ENCODE measurements at regions not wholly inside any gene's neighbourhood (a gene's known extent, or its start where the extent isn't known, plus 50 kb on each side); places are given as distances from the start of the nearest gene placed in this dataset.

DNA sequence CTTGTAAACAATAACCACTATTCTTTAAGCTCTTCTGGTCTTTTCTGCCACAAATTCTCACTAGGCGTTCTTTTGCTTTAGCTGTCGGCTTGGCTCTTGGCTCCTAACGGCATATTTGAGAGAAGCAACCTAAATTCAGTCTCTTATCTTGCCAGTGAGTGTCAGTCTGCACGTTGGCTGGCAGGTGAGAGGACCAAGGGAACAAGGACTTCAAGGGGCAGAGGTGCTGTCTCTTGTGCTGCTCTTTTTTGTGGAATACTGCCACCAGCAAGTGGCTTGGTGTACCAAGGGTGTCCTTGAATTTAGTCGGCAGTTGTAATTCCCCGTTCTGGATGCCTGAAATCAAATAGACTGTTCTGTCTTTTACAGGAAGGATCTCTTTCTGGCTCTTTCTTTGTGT is 77.8 kb upstream of the SLC4A4 start:
- no peaks in the 10 kb centered on the region for H3K9me3 ChIP-seq
- no peak overlapping the region for H3K27ac ChIP-seq
- peaks cover 9% of the 10 kb centered on the region for H3K4me1 ChIP-seq
- DNase-seq: no peak
- WGBS, 2 donors: 34 to 49% methylated on average over 6 of the region's 6 CpGs
- no peak for TF ChIP-seq CTCF (IDR thresholded peaks at IDR 0.05)
- no peak for TF ChIP-seq POLR2A (IDR thresholded peaks at IDR 0.05)
- H3K36me3 ChIP-seq (ENCODE audit: low read depth, missing control alignments): no peaks in the 10 kb centered on the region
- intact Hi-C loops (cut with DNase I; ENCODE audit: low total_unique reads): no loop called here
- H3K27me3 ChIP-seq: no peaks in the 10 kb centered on the region
- H3K4me3 ChIP-seq: no peak overlapping the region

DNA sequence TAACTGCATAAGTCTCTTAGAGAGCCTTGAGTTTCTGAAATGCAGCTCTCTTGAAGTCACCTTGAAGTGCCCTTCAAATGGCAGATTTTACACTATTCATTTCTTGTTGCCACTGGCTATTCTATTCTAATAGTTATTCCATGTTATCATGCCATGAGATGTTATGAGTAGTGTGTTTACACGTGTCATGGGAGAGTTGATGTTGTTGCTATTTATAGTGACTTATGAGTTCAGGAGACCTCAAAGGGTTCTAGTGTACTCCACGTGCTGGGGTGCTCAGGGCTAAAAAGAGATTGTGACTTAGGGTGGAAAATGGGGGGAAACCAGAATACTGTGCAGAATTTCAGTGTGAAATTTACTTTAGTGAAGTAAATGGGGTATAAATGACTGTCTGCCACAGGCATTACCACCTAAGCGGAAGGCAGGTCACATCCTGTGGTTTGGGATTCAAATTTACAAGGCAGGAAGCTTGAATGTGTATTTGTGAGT is 77.1 kb upstream of the SLC4A4 start:
- no peak for DNase-seq
- Histone ChIP-seq H3K27ac (no peak overlapping the region), H3K4me3 (no peak overlapping the region)

GRCh38 chr4:71262161-71262560 is 76.7 kb upstream of the SLC4A4 start:
- no peak overlapping the region for H3K4me3 ChIP-seq
- peaks cover 9% of the 10 kb centered on the region for H3K4me1 ChIP-seq
- H3K27me3 ChIP-seq: no peaks in the 10 kb centered on the region
- intact Hi-C loops (cut with DNase I; ENCODE audit: low total_unique reads): no loop called here
- WGBS, 2 donors: 83 to 87% methylated on average over 3 of the region's 3 CpGs
- no peak overlapping the region for H3K27ac ChIP-seq
- H3K36me3 ChIP-seq (ENCODE audit: low read depth, missing control alignments): no peaks in the 10 kb centered on the region
- DNase-seq: no peak
- TF ChIP-seq CTCF (IDR thresholded peaks at IDR 0.05) (no peak), POLR2A (IDR thresholded peaks at IDR 0.05) (no peak)
- no peaks in the 10 kb centered on the region for H3K9me3 ChIP-seq

More for the DNA sequence above, 77.1 kb upstream of the SLC4A4 start:
- 63 to 82% methylated on average over 3 of the region's 3 CpGs for WGBS, 2 donors
- TF ChIP-seq POLR2A (IDR thresholded peaks at IDR 0.05): no peak
- no peak for TF ChIP-seq CTCF (IDR thresholded peaks at IDR 0.05)
- no peaks in the 10 kb centered on the region for H3K36me3 ChIP-seq (ENCODE audit: low read depth, missing control alignments)
- H3K27me3 ChIP-seq: no peaks in the 10 kb centered on the region
- H3K9me3 ChIP-seq: no peaks in the 10 kb centered on the region
- intact Hi-C loops (cut with DNase I; ENCODE audit: low total_unique reads): no loop called here
- H3K4me1 ChIP-seq: peaks cover 9% of the 10 kb centered on the region

- Histone ChIP-seq H3K27me3 (no peaks in the 10 kb centered on the region), H3K27ac (no peak overlapping the region), H3K9me3 (no peaks in the 10 kb centered on the region), H3K4me1 (peaks cover 1% of the 10 kb centered on the region), H3K4me3 (no peak overlapping the region), H3K36me3 (ENCODE audit: low read depth, missing control alignments) (no peaks in the 10 kb centered on the region)
- DNase-seq: no peak
- TF ChIP-seq CTCF (IDR thresholded peaks at IDR 0.05): no peak
- TF ChIP-seq POLR2A (IDR thresholded peaks at IDR 0.05): no peak
- WGBS, 2 donors: 91 to 92% methylated on average over 5 of the region's 5 CpGs
- intact Hi-C loops (cut with DNase I; ENCODE audit: low total_unique reads): no loop called here
These were observed 72.6 kb upstream of the SLC4A4 start for GRCh38 chr4:71266090-71266794.

DNA sequence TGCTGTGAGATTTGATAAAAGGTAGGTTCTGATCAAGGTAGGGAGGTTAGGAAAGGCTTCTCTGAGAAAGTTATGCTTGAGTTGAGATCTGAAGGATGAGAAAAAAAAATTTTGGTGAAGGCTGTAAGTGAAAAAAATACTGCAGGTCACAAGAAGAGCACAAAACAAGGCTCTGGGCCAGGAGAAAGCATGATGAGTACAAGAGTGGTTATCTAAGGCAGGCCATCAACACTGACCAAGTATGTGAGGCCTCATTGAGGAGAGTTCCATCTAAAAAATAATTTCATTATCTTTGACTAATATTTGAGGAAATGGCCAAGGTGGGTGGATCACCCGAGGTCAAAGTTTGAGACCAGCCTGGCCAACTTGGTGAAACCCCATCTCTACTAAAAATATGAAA is 71.6 kb upstream of the SLC4A4 start:
- TF ChIP-seq POLR2A (IDR thresholded peaks at IDR 0.05) (no peak), CTCF (IDR thresholded peaks at IDR 0.05) (no peak)
- no peak overlapping the region for H3K4me3 ChIP-seq
- no peak overlapping the region for H3K27ac ChIP-seq
- no peak for DNase-seq
- no peaks in the 10 kb centered on the region for H3K27me3 ChIP-seq
- no peaks in the 10 kb centered on the region for H3K9me3 ChIP-seq
- H3K4me1 ChIP-seq: no peaks in the 10 kb centered on the region
- 89 to 100% methylated on average over 1 of the region's 1 CpG for WGBS, 2 donors
- H3K36me3 ChIP-seq (ENCODE audit: low read depth, missing control alignments): no peaks in the 10 kb centered on the region
- intact Hi-C loops (cut with DNase I; ENCODE audit: low total_unique reads): no loop called here
